GM23338 (cell line): ENCODE measurements at regions not wholly inside any gene's neighbourhood (a gene's known extent, or its start where the extent isn't known, plus 50 kb on each side); places are given as distances from the start of the nearest gene placed in this dataset.

ENCODE experiments used
- CREB1 ChIP-seq: fragments of 250-450 bp; sonication (Bioruptor Pico); IDR thresholded peaks from 2 replicates; pipeline ENCODE4 v1.5.0; 2020; ENCODE audit warnings: low read depth, mild to moderate bottlenecking, moderate library complexity
- EZH2 ChIP-seq: fragments of 200-600 bp; sonication (generic); IDR thresholded peaks from one replicate; pipeline ENCODE4 v1.8.0; 2017; ENCODE audit warnings: antibody characterized with exemption, mild to moderate bottlenecking, low read depth; ENCODE audit not compliant: unreplicated experiment
- EZH2phosphoT487 ChIP-seq: fragments of 200-600 bp; sonication (generic); IDR thresholded peaks from one replicate; pipeline ENCODE4 v1.8.1; 2018; ENCODE audit warnings: antibody characterized with exemption; ENCODE audit not compliant: unreplicated experiment
- NANOG ChIP-seq: IDR thresholded peaks from 2 replicates; pipeline ENCODE4 v1.6.1; 2016; ENCODE audit warnings: antibody characterized with exemption, borderline replicate concordance
- POLR2AphosphoS5 ChIP-seq: IDR thresholded peaks from 2 replicates; pipeline ENCODE4 v1.6.1; 2016; ENCODE audit warnings: antibody characterized with exemption, low read depth
- ZNF114 ChIP-seq: fragments of 250-450 bp; sonication (Bioruptor Pico); IDR thresholded peaks from 2 replicates; pipeline ENCODE4 v1.5.0; 2020; ENCODE audit warnings: mild to moderate bottlenecking, moderate library complexity
- ZNF331 ChIP-seq: fragments of 250-450 bp; sonication (Bioruptor Pico); IDR thresholded peaks from 2 replicates; pipeline ENCODE4 v1.5.0; 2020; ENCODE audit warnings: low read depth, mild to moderate bottlenecking, moderate library complexity
- ZNF462 ChIP-seq: fragments of 250-450 bp; sonication (Bioruptor Pico); IDR thresholded peaks from 2 replicates; pipeline ENCODE4 v1.5.0; 2020; ENCODE audit warnings: mild to moderate bottlenecking, moderate library complexity
- TF ChIP-seq, protein P1 (sequence below): IDR thresholded peaks from one replicate; pipeline ENCODE4 v1.6.1; 2018; ENCODE audit warnings: antibody characterized with exemption; ENCODE audit not compliant: unreplicated experiment

DNA sequence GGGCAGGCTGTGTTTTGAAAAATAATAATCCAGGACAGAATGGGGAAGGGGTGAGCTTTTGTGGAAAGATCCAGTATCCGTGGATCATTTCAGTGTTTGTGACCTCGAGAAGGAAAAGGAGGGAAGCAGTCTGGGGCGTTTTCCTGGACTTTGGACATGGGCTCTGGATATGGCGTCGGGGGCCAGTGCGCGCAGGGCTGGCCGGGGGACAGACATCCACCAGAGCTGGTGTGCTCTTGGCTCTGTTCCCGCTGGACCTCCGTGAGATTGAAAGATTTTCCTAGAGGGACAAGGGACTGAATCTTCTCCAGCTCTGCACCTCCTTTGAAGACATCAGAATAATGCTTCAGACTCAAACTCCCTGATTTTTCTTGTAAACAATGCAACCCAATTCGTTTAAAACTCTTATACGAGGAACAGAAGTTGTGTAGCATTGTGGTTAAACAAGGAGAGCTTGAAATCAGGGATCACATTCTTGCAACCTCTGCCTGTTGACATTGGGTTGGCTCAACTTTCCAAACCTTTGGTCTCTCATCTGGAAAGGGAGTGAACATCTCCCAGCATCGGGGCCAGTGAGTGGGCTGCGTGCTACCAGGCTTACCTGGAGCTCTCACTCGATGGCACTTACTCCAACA lies 75.9 kb downstream of the C16orf95 start (continued):
- TF ChIP-seq ZNF462 (CRISPR knock-in tag) (no peak), ZNF114 (CRISPR knock-in tag) (no peak), EZH2phosphoT487 (no peak), ZNF331 (CRISPR knock-in tag) (no peak), POLR2AphosphoS5 (no peak), CREB1 (CRISPR knock-in tag) (no peak), EZH2 (no peak), NANOG (no peak)
- TF ChIP-seq, protein P1, sequence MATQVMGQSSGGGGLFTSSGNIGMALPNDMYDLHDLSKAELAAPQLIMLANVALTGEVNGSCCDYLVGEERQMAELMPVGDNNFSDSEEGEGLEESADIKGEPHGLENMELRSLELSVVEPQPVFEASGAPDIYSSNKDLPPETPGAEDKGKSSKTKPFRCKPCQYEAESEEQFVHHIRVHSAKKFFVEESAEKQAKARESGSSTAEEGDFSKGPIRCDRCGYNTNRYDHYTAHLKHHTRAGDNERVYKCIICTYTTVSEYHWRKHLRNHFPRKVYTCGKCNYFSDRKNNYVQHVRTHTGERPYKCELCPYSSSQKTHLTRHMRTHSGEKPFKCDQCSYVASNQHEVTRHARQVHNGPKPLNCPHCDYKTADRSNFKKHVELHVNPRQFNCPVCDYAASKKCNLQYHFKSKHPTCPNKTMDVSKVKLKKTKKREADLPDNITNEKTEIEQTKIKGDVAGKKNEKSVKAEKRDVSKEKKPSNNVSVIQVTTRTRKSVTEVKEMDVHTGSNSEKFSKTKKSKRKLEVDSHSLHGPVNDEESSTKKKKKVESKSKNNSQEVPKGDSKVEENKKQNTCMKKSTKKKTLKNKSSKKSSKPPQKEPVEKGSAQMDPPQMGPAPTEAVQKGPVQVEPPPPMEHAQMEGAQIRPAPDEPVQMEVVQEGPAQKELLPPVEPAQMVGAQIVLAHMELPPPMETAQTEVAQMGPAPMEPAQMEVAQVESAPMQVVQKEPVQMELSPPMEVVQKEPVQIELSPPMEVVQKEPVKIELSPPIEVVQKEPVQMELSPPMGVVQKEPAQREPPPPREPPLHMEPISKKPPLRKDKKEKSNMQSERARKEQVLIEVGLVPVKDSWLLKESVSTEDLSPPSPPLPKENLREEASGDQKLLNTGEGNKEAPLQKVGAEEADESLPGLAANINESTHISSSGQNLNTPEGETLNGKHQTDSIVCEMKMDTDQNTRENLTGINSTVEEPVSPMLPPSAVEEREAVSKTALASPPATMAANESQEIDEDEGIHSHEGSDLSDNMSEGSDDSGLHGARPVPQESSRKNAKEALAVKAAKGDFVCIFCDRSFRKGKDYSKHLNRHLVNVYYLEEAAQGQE, result no peak
